A549 (cell line): ENCODE measurements at regions not wholly inside any gene's neighbourhood (a gene's known extent, or its start where the extent isn't known, plus 50 kb on each side); places are given as distances from the start of the nearest gene placed in this dataset.

Source experiments
- ATAC-seq, 2 experiments: fragments of 200-7000 bp in 1 of 2; fragments of >200 bp in 1 of 2; cut with Nextera tagmentation in 1 of 2; cut with Tn5 transposase in 1 of 2; 3 replicates each; pipeline versions ENCODE4 v1.8.0 to v1.9.1; 2018 to 2020; ENCODE audit warnings: mild to moderate bottlenecking in 1 of 2, moderate library complexity in 1 of 2
- CTCF ChIA-PET: fragments of 300-600 bp; sonication (Branson Sonifier 250); formaldehyde crosslinking; extraction: SDS; loops from one replicate; lab custom pipeline; 2021; ENCODE audit warnings: antibody characterized with exemption, inconsistent platforms; lab: Yijun Ruan, JAX
- POLR2A ChIA-PET: fragments of 350-600 bp; formaldehyde crosslinking; extraction: SDS; loops from one replicate; lab custom pipeline; 2021; ENCODE audit warnings: antibody characterized with exemption, inconsistent platforms; lab: Yijun Ruan, JAX
- DNase-seq, 2 experiments: peaks; one replicate each; pipeline versions ENCODE4 v3.0.0 to v3.0.0-alpha.2; 2011 to 2016; ENCODE audit warnings: low read depth in 1 of 2, low spot score in 1 of 2
- FAIRE-seq: peaks from 2 replicates; lab custom pipeline; 2011; peaks lifted over from hg19 to GRCh38; lab: Jason Lieb, UNC
- H3K27ac ChIP-seq, 2 experiments: fragments of >200 bp; sonication (Bioruptor Twin); formaldehyde crosslinking; 3 replicates each; pipeline ENCODE4 v1.5.1; 2016 to 2017
- H3K4me1 ChIP-seq: fragments of >200 bp; sonication (Bioruptor Twin); formaldehyde crosslinking; 3 replicates; pipeline ENCODE4 v1.6.1; 2016
- H3K4me2 ChIP-seq: fragments of >200 bp; sonication (Bioruptor Twin); formaldehyde crosslinking; 3 replicates; pipeline ENCODE4 v1.6.1; 2016
- H3K4me3 ChIP-seq: fragments of >200 bp; sonication (Bioruptor Twin); formaldehyde crosslinking; 3 replicates; pipeline ENCODE4 v1.5.1; 2016
- H3K9me3 ChIP-seq: fragments of >200 bp; sonication (Bioruptor Twin); formaldehyde crosslinking; 3 replicates; pipeline ENCODE4 v1.6.1; 2016
- BHLHE40 ChIP-seq: IDR thresholded peaks from 2 replicates; pipeline ENCODE4 v1.6.1; 2012; ENCODE audit warnings: low read depth, low read length, inconsistent platforms
- CBX2 ChIP-seq: fragments of 200-600 bp; sonication (generic); IDR thresholded peaks from 2 replicates; pipeline ENCODE4 v1.6.1; 2016; ENCODE audit warnings: low read depth, mild to moderate bottlenecking, borderline replicate concordance
- CBX8 ChIP-seq: fragments of 200-600 bp; sonication (generic); IDR thresholded peaks from 2 replicates; pipeline ENCODE4 v1.6.1; 2016
- EHF ChIP-seq: fragments of 250-450 bp; sonication (Bioruptor Pico); IDR thresholded peaks from 2 replicates; pipeline ENCODE4 v1.5.0; 2020; ENCODE audit warnings: mild to moderate bottlenecking
- EHMT2 ChIP-seq: fragments of 200-600 bp; sonication (generic); IDR thresholded peaks from 2 replicates; pipeline ENCODE4 v1.6.1; 2016; ENCODE audit warnings: antibody characterized with exemption, low read depth, mild to moderate bottlenecking, moderate library complexity
- EP300 ChIP-seq, 2 experiments: fragments of >200 bp; sonication (Bioruptor Twin); formaldehyde crosslinking; IDR thresholded peaks; 2 replicates in 1 of 2; 3 replicates in 1 of 2; pipeline ENCODE4 v1.6.1; 2016 to 2017
- FOSB ChIP-seq: fragments of 250-450 bp; sonication (Bioruptor Pico); IDR thresholded peaks from 2 replicates; pipeline ENCODE4 v1.5.0; 2020; ENCODE audit warnings: mild to moderate bottlenecking, moderate library complexity
- FOSL2 ChIP-seq, 2 experiments: fragments of 450-650 bp in 1 of 2; fragments of >200 bp in 1 of 2; sonication (Bioruptor Twin) in 1 of 2; formaldehyde crosslinking; IDR thresholded peaks; 2 replicates each; pipeline versions ENCODE4 v1.5.0 to v1.6.1; 2016 to 2020; ENCODE audit warnings: mild to moderate bottlenecking in 1 of 2, moderate library complexity in 1 of 2
- GATA3 ChIP-seq: IDR thresholded peaks from 2 replicates; pipeline ENCODE4 v1.6.1; 2012; ENCODE audit warnings: borderline replicate concordance
- HOXA7 ChIP-seq: fragments of 250-450 bp; sonication (Bioruptor Pico); IDR thresholded peaks from 2 replicates; pipeline ENCODE4 v1.5.0; 2020; ENCODE audit warnings: mild to moderate bottlenecking, moderate library complexity
- HOXB13 ChIP-seq: fragments of 250-450 bp; sonication (Bioruptor Pico); IDR thresholded peaks from 2 replicates; pipeline ENCODE4 v1.5.0; 2020; ENCODE audit warnings: low read depth, mild to moderate bottlenecking, moderate library complexity
- HOXB5 ChIP-seq: fragments of 250-450 bp; sonication (Bioruptor Pico); IDR thresholded peaks from 2 replicates; pipeline ENCODE4 v1.5.0; 2020; ENCODE audit warnings: mild to moderate bottlenecking, moderate library complexity
- JUN ChIP-seq, 2 experiments: fragments of >200 bp; sonication (Bioruptor Twin); formaldehyde crosslinking; IDR thresholded peaks; 2 replicates in 1 of 2; 3 replicates in 1 of 2; pipeline ENCODE4 v1.6.1; 2016 to 2017
- KDM5A ChIP-seq: fragments of 200-600 bp; sonication (generic); IDR thresholded peaks from 2 replicates; pipeline ENCODE4 v1.6.1; 2016; ENCODE audit warnings: antibody characterized with exemption, mild to moderate bottlenecking
- MAZ ChIP-seq: fragments of 150-350 bp; IDR thresholded peaks from 2 replicates; pipeline ENCODE4 v1.6.1; 2014; ENCODE audit warnings: antibody characterized with exemption, low read depth, low read length, borderline replicate concordance
- NPAS2 ChIP-seq: fragments of 250-450 bp; sonication (Bioruptor Pico); IDR thresholded peaks from 2 replicates; pipeline ENCODE4 v1.8.0; 2022; ENCODE audit warnings: mild to moderate bottlenecking, moderate library complexity, borderline replicate concordance
- NR3C1 ChIP-seq: fragments of >200 bp; sonication (Bioruptor Twin); formaldehyde crosslinking; IDR thresholded peaks from 3 replicates; pipeline ENCODE4 v1.6.1; 2017
- POLR2A ChIP-seq: IDR thresholded peaks from 2 replicates; pipeline ENCODE4 v1.6.1; 2012; ENCODE audit warnings: mild to moderate bottlenecking, low read length
- RAD21 ChIP-seq, 2 experiments: fragments of >200 bp in 1 of 2; sonication (Bioruptor Twin) in 1 of 2; formaldehyde crosslinking in 1 of 2; IDR thresholded peaks in 1 of 2; conservative IDR thresholded peaks in 1 of 2; 2 replicates in 1 of 2; 3 replicates in 1 of 2; pipeline ENCODE4 v1.6.1; 2012 to 2018; ENCODE audit warnings: inconsistent platforms in 1 of 2
- RARB ChIP-seq: fragments of 250-450 bp; sonication (Bioruptor Pico); IDR thresholded peaks from 2 replicates; pipeline ENCODE4 v1.8.0; 2021; ENCODE audit warnings: mild to moderate bottlenecking, moderate library complexity
- SREBF2 ChIP-seq: fragments of 450-650 bp; IDR thresholded peaks from 2 replicates; pipeline ENCODE4 v1.6.1; 2014; ENCODE audit warnings: mild to moderate bottlenecking, moderate library complexity
- TP53 ChIP-seq: fragments of 250-450 bp; sonication (Bioruptor Pico); IDR thresholded peaks from 2 replicates; pipeline ENCODE4 v1.5.0; 2021; ENCODE audit warnings: mild to moderate bottlenecking, moderate library complexity
- ZC3H11A ChIP-seq: fragments of 450-650 bp; IDR thresholded peaks from 2 replicates; pipeline ENCODE4 v1.6.1; 2014; ENCODE audit warnings: antibody characterized with exemption, mild to moderate bottlenecking
- ZNF302 ChIP-seq: fragments of 250-450 bp; sonication (Bioruptor Pico); IDR thresholded peaks from 2 replicates; pipeline ENCODE4 v1.9.0; 2021; ENCODE audit warnings: inconsistent platforms, mild to moderate bottlenecking, moderate library complexity
- WGBS: methylation state at CpG from one replicate; pipeline ENCODE4 v1.1.6; 2017; ENCODE audit errors: missing lambda C conversion rate; 5-methylcytosine and 5-hydroxymethylcytosine counted together
- TF ChIP-seq, protein P1 (sequence below): IDR thresholded peaks from 2 replicates; pipeline ENCODE4 v1.6.1; 2012
- TF ChIP-seq, protein P2 (sequence below): fragments of >200 bp; sonication (Bioruptor Twin); formaldehyde crosslinking; IDR thresholded peaks from 3 replicates; pipeline ENCODE4 v1.6.1; 2016
- TF ChIP-seq, protein P3 (sequence below): fragments of 200-600 bp; sonication (generic); IDR thresholded peaks from 2 replicates; pipeline ENCODE4 v1.6.1; 2016; ENCODE audit warnings: antibody characterized with exemption, mild to moderate bottlenecking, moderate library complexity
- TF ChIP-seq, protein P4 (sequence below): fragments of >200 bp; sonication (Bioruptor Twin); formaldehyde crosslinking; IDR thresholded peaks from 2 replicates; pipeline ENCODE4 v1.6.1; 2016
- TF ChIP-seq, protein P5 (sequence below): fragments of 250-450 bp; sonication (Bioruptor Pico); IDR thresholded peaks from 2 replicates; pipeline ENCODE4 v1.5.0; 2020; ENCODE audit warnings: low read depth, mild to moderate bottlenecking, moderate library complexity

DNA sequence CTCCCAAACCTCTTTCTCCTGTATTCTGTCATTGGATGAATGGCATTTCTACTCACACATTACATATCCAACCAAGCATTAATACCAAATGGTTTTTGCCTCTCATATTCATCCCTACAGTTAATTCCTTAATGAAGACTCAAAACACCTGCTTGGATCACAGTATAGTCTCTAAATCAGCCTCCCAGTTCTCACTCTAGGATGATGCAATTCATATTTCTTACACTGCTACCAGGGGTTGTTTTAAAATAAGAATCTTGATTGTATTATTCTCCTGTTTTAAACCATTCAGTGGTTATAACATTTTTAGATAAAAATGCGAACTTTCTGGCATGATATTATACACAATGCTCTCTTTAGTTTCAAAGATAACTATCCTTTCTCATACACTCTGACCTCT lies 281.4 kb upstream of the ZEB2 start:
- no peaks in the 10 kb centered on the region for H3K9me3 ChIP-seq
- 80% methylated on average over 1 of the region's 1 CpG for WGBS
- no peak for FAIRE-seq
- H3K4me2 ChIP-seq = no peak overlapping the region
- DNase-seq = no peak
- H3K4me3 ChIP-seq = no peak overlapping the region
- H3K27ac ChIP-seq = no peak overlapping the region
- TF ChIP-seq JUN (IDR thresholded peaks at IDR 0.05) = no peak
- TF ChIP-seq CBX8 = no peak
- no peak for TF ChIP-seq MAZ
- no peak for TF ChIP-seq HOXB13 (CRISPR knock-in tag)
- TF ChIP-seq ZNF302 (CRISPR knock-in tag) = no peak
- no peak for TF ChIP-seq SREBF2
- TF ChIP-seq, protein P1, sequence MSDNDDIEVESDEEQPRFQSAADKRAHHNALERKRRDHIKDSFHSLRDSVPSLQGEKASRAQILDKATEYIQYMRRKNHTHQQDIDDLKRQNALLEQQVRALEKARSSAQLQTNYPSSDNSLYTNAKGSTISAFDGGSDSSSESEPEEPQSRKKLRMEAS = no peak
- TF ChIP-seq BHLHE40 = no peak
- TF ChIP-seq TP53 (CRISPR knock-in tag) = no peak
- no peak for TF ChIP-seq EP300 (IDR thresholded peaks at IDR 0.05)
- no peak for TF ChIP-seq GATA3
- TF ChIP-seq, protein P2, sequence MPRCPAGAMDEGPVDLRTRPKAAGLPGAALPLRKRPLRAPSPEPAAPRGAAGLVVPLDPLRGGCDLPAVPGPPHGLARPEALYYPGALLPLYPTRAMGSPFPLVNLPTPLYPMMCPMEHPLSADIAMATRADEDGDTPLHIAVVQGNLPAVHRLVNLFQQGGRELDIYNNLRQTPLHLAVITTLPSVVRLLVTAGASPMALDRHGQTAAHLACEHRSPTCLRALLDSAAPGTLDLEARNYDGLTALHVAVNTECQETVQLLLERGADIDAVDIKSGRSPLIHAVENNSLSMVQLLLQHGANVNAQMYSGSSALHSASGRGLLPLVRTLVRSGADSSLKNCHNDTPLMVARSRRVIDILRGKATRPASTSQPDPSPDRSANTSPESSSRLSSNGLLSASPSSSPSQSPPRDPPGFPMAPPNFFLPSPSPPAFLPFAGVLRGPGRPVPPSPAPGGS = no peak
- TF ChIP-seq KDM5A = no peak
- no peak for TF ChIP-seq FOSB (CRISPR knock-in tag)
- no peak for TF ChIP-seq ZC3H11A
- TF ChIP-seq POLR2A = no peak
- no peak for TF ChIP-seq RAD21 (conservative IDR thresholded peaks at IDR 0.05 in 1 of 2, IDR thresholded peaks at IDR 0.05 in 1 of 2)
- TF ChIP-seq, protein P3, sequence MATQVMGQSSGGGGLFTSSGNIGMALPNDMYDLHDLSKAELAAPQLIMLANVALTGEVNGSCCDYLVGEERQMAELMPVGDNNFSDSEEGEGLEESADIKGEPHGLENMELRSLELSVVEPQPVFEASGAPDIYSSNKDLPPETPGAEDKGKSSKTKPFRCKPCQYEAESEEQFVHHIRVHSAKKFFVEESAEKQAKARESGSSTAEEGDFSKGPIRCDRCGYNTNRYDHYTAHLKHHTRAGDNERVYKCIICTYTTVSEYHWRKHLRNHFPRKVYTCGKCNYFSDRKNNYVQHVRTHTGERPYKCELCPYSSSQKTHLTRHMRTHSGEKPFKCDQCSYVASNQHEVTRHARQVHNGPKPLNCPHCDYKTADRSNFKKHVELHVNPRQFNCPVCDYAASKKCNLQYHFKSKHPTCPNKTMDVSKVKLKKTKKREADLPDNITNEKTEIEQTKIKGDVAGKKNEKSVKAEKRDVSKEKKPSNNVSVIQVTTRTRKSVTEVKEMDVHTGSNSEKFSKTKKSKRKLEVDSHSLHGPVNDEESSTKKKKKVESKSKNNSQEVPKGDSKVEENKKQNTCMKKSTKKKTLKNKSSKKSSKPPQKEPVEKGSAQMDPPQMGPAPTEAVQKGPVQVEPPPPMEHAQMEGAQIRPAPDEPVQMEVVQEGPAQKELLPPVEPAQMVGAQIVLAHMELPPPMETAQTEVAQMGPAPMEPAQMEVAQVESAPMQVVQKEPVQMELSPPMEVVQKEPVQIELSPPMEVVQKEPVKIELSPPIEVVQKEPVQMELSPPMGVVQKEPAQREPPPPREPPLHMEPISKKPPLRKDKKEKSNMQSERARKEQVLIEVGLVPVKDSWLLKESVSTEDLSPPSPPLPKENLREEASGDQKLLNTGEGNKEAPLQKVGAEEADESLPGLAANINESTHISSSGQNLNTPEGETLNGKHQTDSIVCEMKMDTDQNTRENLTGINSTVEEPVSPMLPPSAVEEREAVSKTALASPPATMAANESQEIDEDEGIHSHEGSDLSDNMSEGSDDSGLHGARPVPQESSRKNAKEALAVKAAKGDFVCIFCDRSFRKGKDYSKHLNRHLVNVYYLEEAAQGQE = no peak
- ATAC-seq = no peak
- CTCF ChIA-PET = no interaction called here
- no peaks in the 10 kb centered on the region for H3K4me1 ChIP-seq
- POLR2A ChIA-PET = no interaction called here

DNA sequence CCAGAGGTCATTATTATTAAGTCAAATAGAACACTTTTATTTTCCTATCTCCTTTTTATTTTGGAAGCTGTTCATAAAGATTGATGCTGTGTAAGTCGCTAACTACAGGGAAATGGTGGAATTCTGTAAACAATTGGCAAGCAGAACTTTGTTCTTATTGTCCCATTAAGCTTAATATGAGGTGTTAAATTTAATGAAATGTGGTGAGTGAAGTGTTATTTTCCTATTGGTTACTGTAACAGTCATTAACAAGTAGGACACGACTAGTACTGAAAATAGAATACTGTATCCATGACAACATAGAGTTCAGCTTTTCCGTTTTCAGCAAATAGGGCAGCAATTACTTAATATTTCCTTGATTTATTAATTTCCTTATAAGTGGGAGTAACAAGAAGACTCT lies 279.1 kb upstream of the ZEB2 start:
- Histone ChIP-seq H3K4me3 (no peak overlapping the region), H3K27ac (no peak overlapping the region), H3K4me2 (no peak overlapping the region), H3K4me1 (no peaks in the 10 kb centered on the region), H3K9me3 (no peaks in the 10 kb centered on the region)
- TF ChIP-seq, protein P4, sequence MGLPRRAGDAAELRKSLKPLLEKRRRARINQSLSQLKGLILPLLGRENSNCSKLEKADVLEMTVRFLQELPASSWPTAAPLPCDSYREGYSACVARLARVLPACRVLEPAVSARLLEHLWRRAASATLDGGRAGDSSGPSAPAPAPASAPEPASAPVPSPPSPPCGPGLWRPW = no peak
- TF ChIP-seq, protein P5, sequence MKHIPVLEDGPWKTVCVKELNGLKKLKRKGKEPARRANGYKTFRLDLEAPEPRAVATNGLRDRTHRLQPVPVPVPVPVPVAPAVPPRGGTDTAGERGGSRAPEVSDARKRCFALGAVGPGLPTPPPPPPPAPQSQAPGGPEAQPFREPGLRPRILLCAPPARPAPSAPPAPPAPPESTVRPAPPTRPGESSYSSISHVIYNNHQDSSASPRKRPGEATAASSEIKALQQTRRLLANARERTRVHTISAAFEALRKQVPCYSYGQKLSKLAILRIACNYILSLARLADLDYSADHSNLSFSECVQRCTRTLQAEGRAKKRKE (CRISPR knock-in tag) = no peak
- TF ChIP-seq HOXB5 (CRISPR knock-in tag) = no peak
- no peak for TF ChIP-seq CBX2
- TF ChIP-seq CBX8 = no peak
- no peak for TF ChIP-seq NR3C1
- no peak for TF ChIP-seq RARB (CRISPR knock-in tag)
- TF ChIP-seq EHMT2 = no peak
- no peak for TF ChIP-seq KDM5A
- TF ChIP-seq HOXB13 (CRISPR knock-in tag) = no peak
- TF ChIP-seq FOSL2 (IDR thresholded peaks at IDR 0.05) = no peak
- TF ChIP-seq FOSL2 (CRISPR knock-in tag; IDR thresholded peaks at IDR 0.05) = no peak
- no peak for TF ChIP-seq HOXA7 (CRISPR knock-in tag)
- no peak for TF ChIP-seq JUN (IDR thresholded peaks at IDR 0.05)
- no peak for TF ChIP-seq NPAS2
- no peak for TF ChIP-seq EHF (CRISPR knock-in tag)
- TF ChIP-seq ZNF302 (CRISPR knock-in tag) = no peak
- ChIA-PET POLR2A (no interaction called here), CTCF (no interaction called here)
- 42% methylated on average over 3 of the region's 3 CpGs for WGBS
- DNase-seq (no peak), FAIRE-seq (no peak), ATAC-seq (no peak)
